RKO (cell line): ENCODE measurements at regions not wholly inside any gene's neighbourhood (a gene's known extent, or its start where the extent isn't known, plus 50 kb on each side); places are given as distances from the start of the nearest gene placed in this dataset.

Experiments used
- DNase-seq: peaks from one replicate; pipeline ENCODE4 v3.0.0-alpha.2; 2016; ENCODE audit warnings: low spot score

GRCh38 chr3:124676236-124676635 is 54.0 kb upstream of the UMPS start:
- DNase-seq = no peak

- no peak for DNase-seq
Measured at GRCh38 chr3:124679048-124679638, 51.1 kb upstream of the UMPS start.
